H9 (cell line): ENCODE measurements at regions not wholly inside any gene's neighbourhood (a gene's known extent, or its start where the extent isn't known, plus 50 kb on each side); places are given as distances from the start of the nearest gene placed in this dataset.
"Not testable (repeated sequence)": the region's sequence is repeated elsewhere in the genome, so short reads cannot be mapped to it uniquely, and the experiment has no call there.

Source experiments
- DNase-seq: peaks from one replicate; pipeline ENCODE4 v3.0.0-alpha.2; 2017
- H2AFZ ChIP-seq: one replicate; pipeline ENCODE4 v1.6.1; 2013; ENCODE audit warnings: mild to moderate bottlenecking, low read length, control low read depth, moderate library complexity
- H2AK5ac ChIP-seq: 2 replicates; pipeline ENCODE4 v1.6.1; 2013; ENCODE audit warnings: low read length, control low read depth, mixed read lengths; ENCODE audit not compliant: insufficient read length
- H2BK120ac ChIP-seq: one replicate; pipeline ENCODE4 v1.6.1; 2013; ENCODE audit warnings: low read depth, mild to moderate bottlenecking, low read length, control low read depth, inconsistent platforms; ENCODE audit not compliant: poor library complexity, severe bottlenecking
- H2BK12ac ChIP-seq: 2 replicates; pipeline ENCODE4 v1.6.1; 2013; ENCODE audit warnings: low read length, control low read depth, mixed read lengths, low read depth; ENCODE audit not compliant: insufficient read length
- H2BK15ac ChIP-seq: 2 replicates; pipeline ENCODE4 v1.6.1; 2013; ENCODE audit warnings: low read depth, low read length, control low read depth
- H2BK20ac ChIP-seq: one replicate; pipeline ENCODE4 v1.6.1; 2013; ENCODE audit warnings: low read depth, mild to moderate bottlenecking, low read length, control low read depth, inconsistent platforms; ENCODE audit not compliant: poor library complexity, severe bottlenecking
- H2BK5ac ChIP-seq: 2 replicates; pipeline ENCODE4 v1.6.1; 2013; ENCODE audit warnings: low read length, control low read depth, mixed read lengths; ENCODE audit not compliant: insufficient read length
- H3K14ac ChIP-seq: 2 replicates; pipeline ENCODE4 v1.6.1; 2013; ENCODE audit warnings: low read length, control low read depth; ENCODE audit not compliant: insufficient read depth
- H3K18ac ChIP-seq: 2 replicates; pipeline ENCODE4 v1.6.1; 2013; ENCODE audit warnings: low read depth, mild to moderate bottlenecking, mixed read lengths, low read length, control low read depth; ENCODE audit not compliant: insufficient read length
- H3K23ac ChIP-seq: 2 replicates; pipeline ENCODE4 v1.6.1; 2013; ENCODE audit warnings: low read length, control low read depth, mixed read lengths, low read depth; ENCODE audit not compliant: insufficient read length
- H3K23me2 ChIP-seq: 2 replicates; pipeline ENCODE4 v1.6.1; 2013; ENCODE audit warnings: low read depth, mild to moderate bottlenecking, mixed read lengths, low read length, control low read depth; ENCODE audit not compliant: insufficient read length, poor library complexity, severe bottlenecking
- H3K27ac ChIP-seq: 2 replicates; pipeline ENCODE4 v1.5.1; 2013; ENCODE audit warnings: low read length, control low read depth, mixed read lengths, low read depth; ENCODE audit not compliant: insufficient read length
- H3K27me3 ChIP-seq: 2 replicates; pipeline ENCODE4 v1.6.1; 2013; ENCODE audit warnings: low read length, control low read depth, inconsistent platforms; ENCODE audit not compliant: insufficient read depth
- H3K4ac ChIP-seq: 2 replicates; pipeline ENCODE4 v1.6.1; 2013; ENCODE audit warnings: low read depth, mild to moderate bottlenecking, control low read depth, inconsistent platforms, low read length, moderate library complexity
- H3K4me1 ChIP-seq: 2 replicates; pipeline ENCODE4 v1.6.1; 2013; ENCODE audit warnings: low read length, control low read depth, inconsistent platforms; ENCODE audit not compliant: insufficient read depth
- H3K4me2 ChIP-seq: 2 replicates; pipeline ENCODE4 v1.6.1; 2013; ENCODE audit warnings: low read length, control low read depth, mixed read lengths; ENCODE audit not compliant: insufficient read length, insufficient read depth
- H3K56ac ChIP-seq: 2 replicates; pipeline ENCODE4 v1.6.1; 2013; ENCODE audit warnings: low read depth, mild to moderate bottlenecking, mixed read lengths, low read length, control low read depth; ENCODE audit not compliant: insufficient read length
- H3K79me1 ChIP-seq: 2 replicates; pipeline ENCODE4 v1.6.1; 2013; ENCODE audit warnings: low read depth, mild to moderate bottlenecking, moderate library complexity, low read length, control low read depth, inconsistent platforms; ENCODE audit not compliant: insufficient read depth, poor library complexity, severe bottlenecking
- H3K79me2 ChIP-seq: 2 replicates; pipeline ENCODE4 v1.6.1; 2013; ENCODE audit warnings: low read length, control low read depth, inconsistent platforms; ENCODE audit not compliant: insufficient read depth
- H3K9ac ChIP-seq: 2 replicates; pipeline ENCODE4 v1.6.1; 2013; ENCODE audit warnings: low read length, control low read depth, mixed read lengths; ENCODE audit not compliant: insufficient read length; ENCODE audit errors: extremely low read depth
- H3K9me3 ChIP-seq: one replicate; pipeline ENCODE4 v1.6.1; 2013; ENCODE audit warnings: low read depth, low read length, inconsistent platforms; ENCODE audit not compliant: control insufficient read depth
- H3T11ph ChIP-seq: one replicate; pipeline ENCODE4 v1.6.1; 2013; ENCODE audit warnings: mild to moderate bottlenecking, low read length, control low read depth, inconsistent platforms
- H4K20me1 ChIP-seq: one replicate; pipeline ENCODE4 v1.6.1; 2013; ENCODE audit not compliant: control insufficient read depth, insufficient read length, insufficient read depth
- H4K5ac ChIP-seq: 2 replicates; pipeline ENCODE4 v1.6.1; 2013; ENCODE audit warnings: low read depth, mild to moderate bottlenecking, mixed read lengths, low read length, control low read depth; ENCODE audit not compliant: insufficient read length
- H4K8ac ChIP-seq: replicated peaks from 2 replicates; pipeline ENCODE4 v1.6.1; 2013; ENCODE audit warnings: low read length, control low read depth, mixed read lengths, low read depth; ENCODE audit not compliant: insufficient read length
- H4K91ac ChIP-seq: 2 replicates; pipeline ENCODE4 v1.6.1; 2013; ENCODE audit warnings: low read depth, mild to moderate bottlenecking, moderate library complexity, mixed read lengths, low read length, control low read depth; ENCODE audit not compliant: insufficient read length
- H3K27ac Mint-ChIP-seq, 3 experiments: 2 replicates in 2 of 3; 3 replicates in 1 of 3; pipeline ENCODE4 v1.8.0; 2020 to 2021; ENCODE audit warnings: mixed read lengths in 3 of 3, mild to moderate bottlenecking in 1 of 3, moderate library complexity in 1 of 3
- H3K27me3 Mint-ChIP-seq: 2 replicates; pipeline ENCODE4 v1.8.0; 2021; ENCODE audit warnings: low read depth, mild to moderate bottlenecking, moderate library complexity, mixed read lengths
- H3K36me3 Mint-ChIP-seq, 3 experiments: 2 replicates in 2 of 3; 3 replicates in 1 of 3; pipeline ENCODE4 v1.8.0; 2020 to 2021; ENCODE audit warnings: low read depth in 3 of 3, mixed read lengths in 3 of 3; ENCODE audit not compliant: insufficient read depth in 1 of 3
- H3K4me1 Mint-ChIP-seq, 2 experiments: 2 replicates each; pipeline ENCODE4 v1.8.0; 2020; ENCODE audit warnings: mixed read lengths in 2 of 2
- H3K4me3 Mint-ChIP-seq, 2 experiments: 2 replicates in 1 of 2; 3 replicates in 1 of 2; pipeline ENCODE4 v1.8.0; 2020 to 2021; ENCODE audit warnings: mild to moderate bottlenecking in 2 of 2, mixed read lengths in 2 of 2, moderate library complexity in 1 of 2
- H3K9me3 Mint-ChIP-seq, 2 experiments: 2 replicates in 1 of 2; 3 replicates in 1 of 2; pipeline ENCODE4 v1.8.0; 2020; ENCODE audit warnings: mild to moderate bottlenecking in 2 of 2, mixed read lengths in 2 of 2, moderate library complexity in 1 of 2
- CTCF ChIP-seq: fragments of 200-600 bp; sonication (generic); conservative IDR thresholded peaks from 3 replicates; pipeline ENCODE4 v1.8.0; 2021; ENCODE audit warnings: antibody characterized with exemption, mild to moderate bottlenecking
- WGBS: extraction: QIAGEN DNeasy Blood & Tissue Kit; methylation state at CpG from one replicate; pipeline ENCODE4 v1.1.7; 2013; ENCODE audit warnings: missing lambda C conversion rate, low lambda C conversion rate, mixed read lengths; ENCODE audit not compliant: insufficient read length; ENCODE audit errors: extremely low coverage; 5-methylcytosine and 5-hydroxymethylcytosine counted together

DNA sequence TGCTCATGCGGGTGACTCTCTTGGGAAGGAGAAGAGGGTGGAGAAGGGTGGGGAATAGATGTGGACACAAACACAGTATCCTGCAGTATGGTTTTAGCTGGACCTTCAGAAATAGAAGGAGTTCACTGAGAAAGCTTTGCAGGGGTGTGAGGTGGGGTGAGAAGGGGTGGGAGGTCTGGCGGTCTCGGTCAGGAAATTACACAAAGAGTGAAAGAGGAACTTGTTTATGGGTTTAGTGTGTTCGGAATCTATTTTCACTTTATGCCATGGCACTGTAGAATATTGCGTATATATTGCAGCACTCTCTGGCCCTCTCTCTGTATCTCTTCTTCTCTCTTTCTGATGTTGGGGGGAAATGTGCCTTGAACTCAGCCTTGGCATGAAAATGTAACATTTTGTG lies 148.2 kb upstream of the GOT2 start:
- H2BK5ac ChIP-seq, result no peak overlapping the region
- H3K4me1 ChIP-seq, result no peaks in the 10 kb centered on the region
- no peak overlapping the region for H4K5ac ChIP-seq
- H3T11ph ChIP-seq, result no peak overlapping the region
- H3K79me2 ChIP-seq, result no peaks in the 10 kb centered on the region
- H3K4me2 ChIP-seq, result no peak overlapping the region
- H4K91ac ChIP-seq, result no peak overlapping the region
- H3K27ac ChIP-seq, result no peak overlapping the region
- H2BK12ac ChIP-seq, result no peak overlapping the region
- no peak overlapping the region for H2AFZ ChIP-seq
- H4K20me1 ChIP-seq, result no peaks in the 10 kb centered on the region
- H3K36me3 Mint-ChIP-seq, result peaks cover 19 to 32% (median 26%) of the 10 kb centered on the region in 3 experiments
- no peaks in the 10 kb centered on the region for H3K79me1 ChIP-seq
- H3K4me3 Mint-ChIP-seq, result no peak overlapping the region
- H3K9me3 ChIP-seq, result peaks cover 7% of the 10 kb centered on the region
- no peak overlapping the region for H4K8ac ChIP-seq
- H3K4ac ChIP-seq, result no peak overlapping the region
- no peaks in the 10 kb centered on the region for H3K27me3 ChIP-seq
- H3K14ac ChIP-seq, result no peak overlapping the region
- no CpG with 5 or more reads among the region's 5 CpGs for WGBS
- H3K27ac Mint-ChIP-seq, result no peak overlapping the region
- 0 out of 2 replicates have a peak, but pooled peaks cover 2% of the 10 kb centered on the region for H3K27me3 Mint-ChIP-seq
- H3K4me1 Mint-ChIP-seq, result no peaks in the 10 kb centered on the region
- no peak for TF ChIP-seq CTCF
- H2AK5ac ChIP-seq, result no peak overlapping the region
- H3K9ac ChIP-seq, result no peak overlapping the region
- H2BK15ac ChIP-seq, result no peak overlapping the region
- H3K9me3 Mint-ChIP-seq, result peaks cover 29 to 34% of the 10 kb centered on the region in 2 experiments
- no peak for DNase-seq
- H2BK120ac ChIP-seq, result no peak overlapping the region
- H3K18ac ChIP-seq, result no peak overlapping the region
- H3K56ac ChIP-seq, result no peak overlapping the region
- no peak overlapping the region for H3K23ac ChIP-seq
- H3K23me2 ChIP-seq, result no peaks in the 10 kb centered on the region
- no peak overlapping the region for H2BK20ac ChIP-seq

DNA sequence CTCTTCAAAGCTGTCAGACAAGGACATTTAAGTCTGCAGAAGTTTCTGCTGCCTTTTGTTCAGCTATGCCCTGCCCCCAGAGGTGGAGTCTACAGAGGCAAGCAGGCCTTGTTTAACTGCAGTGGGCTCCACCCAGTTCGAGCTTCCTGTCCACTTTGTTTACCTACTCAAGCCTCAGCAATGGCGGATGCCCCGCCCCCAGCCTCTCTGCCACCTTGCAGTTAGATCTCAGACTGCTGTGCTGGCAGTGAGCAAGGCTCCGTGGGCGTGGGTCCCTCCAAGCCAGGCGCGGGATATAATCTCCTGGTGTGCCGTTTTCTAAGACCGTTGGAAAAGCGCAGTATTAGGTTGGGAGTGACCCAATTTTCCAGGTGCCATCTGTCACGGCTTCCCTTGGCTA lies 144.5 kb upstream of the GOT2 start:
- H3K18ac ChIP-seq, H2AK5ac ChIP-seq, H2BK20ac ChIP-seq, H3K27ac Mint-ChIP-seq, H3K27ac ChIP-seq, H3K9ac ChIP-seq, H3K27me3 Mint-ChIP-seq, H3K23me2 ChIP-seq, H4K20me1 ChIP-seq, H3K23ac ChIP-seq, H3K79me2 ChIP-seq, H3K79me1 ChIP-seq, H3K14ac ChIP-seq, H3K27me3 ChIP-seq, H3K56ac ChIP-seq, H3K4ac ChIP-seq, H2AFZ ChIP-seq, H4K5ac ChIP-seq, H3K4me2 ChIP-seq, H3T11ph ChIP-seq, H4K8ac ChIP-seq, H3K4me3 Mint-ChIP-seq, H2BK15ac ChIP-seq, H2BK5ac ChIP-seq, H3K4me1 ChIP-seq, H2BK120ac ChIP-seq, H2BK12ac ChIP-seq, H4K91ac ChIP-seq, H3K9me3 ChIP-seq, DNase-seq, H3K4me1 Mint-ChIP-seq: not testable (repeated sequence)
- H3K36me3 Mint-ChIP-seq, result peaks cover 30 to 48% (median 30%) of the 10 kb centered on the region in 3 experiments
- WGBS, result no CpG with 5 or more reads among the region's 11 CpGs
- H3K9me3 Mint-ChIP-seq, result peaks cover 42 to 62% of the 10 kb centered on the region in 2 experiments
